ENCODE measurements at regions not wholly inside any gene's neighbourhood (a gene's known extent, or its start where the extent isn't known, plus 50 kb on each side); places are given as distances from the start of the nearest gene placed in this dataset.
"Not testable (repeated sequence)": the region's sequence is repeated elsewhere in the genome, so short reads cannot be mapped to it uniquely, and the experiment has no call there.

DNA sequence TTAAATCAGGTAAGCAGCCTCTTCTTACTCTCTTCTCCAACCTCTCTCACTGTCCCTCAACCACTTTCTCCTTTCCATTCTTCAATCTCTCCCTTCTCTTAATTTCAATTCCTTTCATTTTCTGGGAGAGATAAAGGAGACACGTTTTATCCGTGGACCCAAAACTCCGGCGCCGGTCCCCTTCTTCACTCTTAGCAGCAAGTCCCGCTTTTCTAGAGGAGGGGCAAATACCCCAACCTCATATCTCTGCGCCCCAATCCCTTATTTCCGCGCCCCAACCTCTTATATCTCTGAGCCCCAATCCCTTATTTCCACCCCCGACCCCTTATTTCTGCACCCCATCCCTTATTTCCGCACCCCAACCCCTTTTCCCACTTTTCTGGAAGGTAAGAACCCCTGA lies 691.6 kb downstream of the EFNA5 start:
- not testable (repeated sequence) for DNase-seq (ENCODE audit: low read depth)

DNA sequence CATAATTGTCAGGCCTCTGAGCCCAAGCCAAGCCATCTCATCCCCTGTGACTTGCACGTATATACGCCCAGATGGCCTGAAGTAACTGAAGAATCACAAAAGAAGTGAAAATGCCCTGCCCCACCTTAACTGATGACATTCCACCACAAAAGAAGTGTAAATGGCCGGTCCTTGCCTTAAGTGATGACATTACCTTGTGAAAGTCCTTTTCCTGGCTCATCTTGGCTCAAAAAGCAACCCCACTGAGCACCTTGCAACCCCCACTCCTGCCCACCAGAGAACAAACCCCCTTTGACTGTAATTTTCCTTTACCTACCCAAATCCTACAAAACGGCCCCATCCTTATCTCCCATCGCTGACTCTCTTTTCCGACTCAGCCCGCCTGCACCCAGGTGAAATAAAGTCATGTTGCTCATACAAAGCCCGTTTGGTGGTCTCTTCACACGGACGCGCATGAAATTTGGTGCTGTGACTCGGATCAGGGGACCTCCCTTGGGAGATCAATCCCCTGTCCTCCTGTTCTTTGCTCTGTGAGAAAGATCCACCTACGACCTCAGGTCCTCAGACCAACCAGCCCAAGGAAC lies 692.1 kb downstream of the EFNA5 start:
- DNase-seq (ENCODE audit: low read depth) = not testable (repeated sequence)

DNA sequence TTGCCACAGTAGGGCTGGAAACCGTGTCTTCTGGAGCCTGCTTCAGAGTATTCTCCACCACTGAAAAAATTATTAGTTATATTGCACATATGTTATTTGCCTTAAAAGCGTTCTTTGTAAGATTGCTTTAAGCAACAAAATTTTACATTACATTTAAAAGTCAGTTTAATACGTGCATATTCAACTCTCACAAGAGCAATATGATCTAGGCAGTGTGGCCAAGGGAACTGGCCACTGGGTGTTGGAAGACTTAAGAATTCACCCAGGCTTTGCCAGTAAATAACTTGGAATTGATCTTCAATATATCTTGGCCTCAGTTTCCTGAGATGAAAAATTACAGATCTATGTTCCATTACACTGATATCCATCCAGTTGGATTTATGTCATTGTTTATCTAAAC lies 694.4 kb downstream of the EFNA5 start:
- DNase-seq (ENCODE audit: low read depth) = no peak

DNA sequence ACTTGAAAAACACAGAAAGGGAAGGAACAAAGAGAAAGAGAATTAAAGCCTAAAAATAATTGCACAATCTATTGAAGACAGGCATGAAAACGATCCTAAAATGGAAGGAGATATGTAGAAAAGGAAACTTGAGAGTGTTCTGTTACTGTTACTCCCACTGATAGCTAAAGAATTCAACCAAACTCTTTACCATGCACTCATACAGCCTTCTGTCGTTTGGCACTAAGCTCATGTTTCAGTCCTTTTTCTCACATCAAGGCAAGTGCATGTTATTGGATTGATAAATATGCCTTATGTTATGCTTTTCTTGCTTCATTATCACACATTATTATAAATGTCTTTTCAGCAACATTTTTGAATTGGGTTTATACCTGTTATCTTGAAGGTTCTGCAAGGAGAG lies 696.5 kb downstream of the EFNA5 start:
- no peak for DNase-seq (ENCODE audit: low read depth)

DNA sequence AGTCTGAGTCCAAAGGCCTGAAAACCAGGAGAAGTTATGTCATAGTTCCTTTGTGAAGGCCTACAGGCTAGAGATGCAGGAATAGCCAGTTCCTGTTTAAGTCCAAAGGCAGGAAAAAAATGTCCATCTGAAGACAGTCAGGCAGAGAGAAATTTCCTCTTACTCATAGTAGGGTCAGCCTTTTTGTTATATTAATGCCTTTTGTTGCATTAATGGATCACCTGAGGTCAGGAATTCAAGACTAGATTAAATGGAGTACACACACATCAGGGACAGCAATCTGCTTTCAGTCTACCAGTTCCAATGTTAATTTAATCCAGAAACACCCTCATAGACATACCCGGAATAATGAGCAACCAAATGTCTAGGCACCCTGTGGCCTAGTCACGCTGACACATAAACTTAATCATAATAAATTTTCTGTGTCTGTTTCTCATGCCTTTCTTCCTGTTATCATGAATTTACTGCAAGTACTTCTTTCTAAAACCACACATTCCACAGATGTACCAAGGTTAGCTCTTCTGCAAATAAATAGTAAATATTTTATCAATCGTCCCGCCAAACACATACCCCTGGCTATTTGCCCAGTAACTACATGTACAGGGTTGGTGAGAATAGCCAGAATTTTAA lies 703.9 kb downstream of the EFNA5 start:
- DNase-seq (ENCODE audit: low read depth) = no peak

DNA sequence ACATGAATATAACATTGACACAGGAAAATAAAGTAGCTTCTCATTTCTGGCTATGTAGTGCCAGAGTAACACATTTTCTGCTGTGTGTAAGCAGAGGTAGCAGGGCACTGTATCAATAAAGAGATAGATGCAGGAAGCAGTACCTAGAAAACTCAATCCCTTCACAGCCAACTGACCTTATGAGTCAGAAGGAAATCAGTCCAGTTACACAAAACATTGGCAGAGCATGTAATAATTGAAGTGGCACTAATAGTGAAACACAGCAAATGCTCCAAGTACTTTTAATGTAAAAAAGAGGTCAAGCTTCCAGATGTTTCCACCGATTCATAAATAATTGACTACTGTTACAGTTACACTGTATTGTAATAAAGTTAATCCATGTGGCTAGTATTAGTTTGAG lies 706.6 kb downstream of the EFNA5 start:
- no peak for DNase-seq (ENCODE audit: low read depth)

DNA sequence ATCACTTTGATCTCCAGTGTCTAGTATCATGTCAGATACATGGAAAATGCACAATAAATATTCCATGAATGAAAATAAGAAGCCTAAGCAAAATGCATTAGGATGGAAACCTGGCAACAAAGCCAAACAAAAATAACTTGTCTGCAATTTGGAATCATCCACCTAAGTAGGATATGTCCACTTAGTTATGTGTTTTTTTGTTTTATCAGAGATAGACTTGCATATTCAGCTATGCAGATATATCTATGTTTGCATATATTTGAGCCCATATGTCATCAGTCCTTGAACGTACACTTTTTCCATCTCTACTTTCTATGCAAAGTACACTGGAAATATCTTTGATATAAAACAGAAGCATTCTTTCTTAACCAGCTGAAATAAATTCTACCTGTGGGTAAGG lies 707.1 kb downstream of the EFNA5 start:
- no peak for DNase-seq (ENCODE audit: low read depth)

DNA sequence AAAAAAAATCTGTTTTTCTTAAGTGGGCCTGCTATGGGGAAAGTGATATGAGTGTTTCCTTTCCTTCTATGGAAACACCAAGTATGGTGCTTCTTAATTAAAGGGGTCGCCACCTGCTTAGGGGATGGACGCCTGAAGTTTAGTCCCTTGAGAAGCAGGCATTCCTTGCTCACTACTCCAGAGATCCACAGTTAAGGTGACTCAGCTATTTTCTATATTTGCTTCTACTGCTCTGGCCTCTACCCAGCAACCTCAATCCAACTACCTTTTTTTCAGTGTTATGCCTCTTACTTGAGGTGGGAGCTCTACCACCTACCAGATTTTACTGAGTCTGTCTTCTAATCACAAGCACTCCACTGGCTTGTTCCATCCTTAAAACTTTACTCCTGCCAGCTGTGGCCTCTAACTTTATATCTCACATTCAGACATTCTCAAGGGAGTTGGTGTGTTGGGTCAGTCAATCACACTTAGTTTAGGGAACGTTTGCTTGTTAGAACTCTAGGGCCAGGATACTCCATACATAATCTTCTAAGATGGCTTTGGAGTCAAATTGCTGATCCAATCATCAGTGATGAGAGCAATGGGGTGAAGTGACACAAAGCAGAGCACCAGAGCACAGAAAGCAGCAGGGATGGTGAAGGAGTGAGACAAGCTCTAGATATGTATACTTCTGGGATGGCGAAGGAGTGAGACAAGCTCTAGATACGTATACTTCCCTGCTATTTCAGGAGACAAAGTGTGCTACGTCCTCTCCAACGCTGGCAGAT lies 708.1 kb downstream of the EFNA5 start:
- DNase-seq (ENCODE audit: low read depth) = no peak

DNA sequence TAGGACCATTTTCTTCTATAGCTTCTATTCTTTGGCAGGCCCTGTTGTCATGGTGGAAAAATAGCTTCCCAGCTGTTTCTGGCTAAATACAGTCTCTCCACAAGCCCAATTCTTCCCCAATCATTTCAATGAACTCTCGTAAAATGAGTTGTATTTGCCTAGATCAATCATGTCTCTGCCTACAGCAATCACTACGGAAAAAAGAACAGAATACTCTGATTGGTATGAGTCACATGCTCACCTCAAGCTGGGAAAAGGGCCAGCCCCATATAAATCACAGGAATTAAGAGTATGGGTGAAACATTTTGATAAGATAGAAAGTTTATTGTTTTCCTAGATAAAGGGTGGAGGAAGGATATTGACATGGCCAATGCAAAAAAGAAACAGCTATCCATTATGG lies 711.4 kb downstream of the EFNA5 start:
- DNase-seq (ENCODE audit: low read depth) = no peak

DNA sequence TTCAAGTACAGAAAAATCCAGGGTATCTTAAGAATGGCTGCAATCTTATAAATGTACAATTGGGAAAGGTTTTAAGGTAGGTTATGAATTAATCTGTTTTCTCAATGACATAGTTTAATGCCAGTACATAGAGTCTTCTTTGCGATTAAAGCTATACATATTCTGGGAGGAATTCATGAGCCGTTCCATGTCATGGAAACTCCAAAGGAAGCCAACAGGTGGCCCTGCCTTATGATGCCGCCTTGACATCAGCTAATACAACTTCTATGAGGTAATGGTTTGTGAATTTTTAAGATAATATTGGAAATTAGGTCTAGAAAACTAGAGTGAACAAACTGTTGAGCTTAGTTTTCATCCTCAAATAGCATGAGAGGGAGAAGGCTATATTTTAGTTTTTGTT lies 713.4 kb downstream of the EFNA5 start:
- DNase-seq (ENCODE audit: low read depth) = no peak

DNA sequence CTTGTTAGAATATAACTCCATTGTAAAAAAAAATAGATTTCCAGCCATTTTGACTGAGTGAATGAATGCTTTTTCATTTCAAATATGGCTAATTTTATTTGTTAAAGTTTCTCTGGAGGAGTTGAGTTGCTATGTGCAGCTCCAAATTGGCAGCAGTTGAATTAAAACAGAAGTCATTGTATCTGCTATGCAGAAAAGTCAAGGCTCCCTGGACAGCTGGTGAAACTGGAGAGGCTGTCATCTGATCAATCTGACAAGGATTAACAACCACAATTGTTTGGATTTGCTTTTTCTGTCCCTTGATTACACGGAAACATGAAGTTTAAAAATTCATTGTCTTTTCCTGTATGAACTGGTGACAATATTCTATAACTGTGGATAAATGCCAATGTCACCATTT lies 713.9 kb downstream of the EFNA5 start:
- no peak for DNase-seq (ENCODE audit: low read depth)

DNA sequence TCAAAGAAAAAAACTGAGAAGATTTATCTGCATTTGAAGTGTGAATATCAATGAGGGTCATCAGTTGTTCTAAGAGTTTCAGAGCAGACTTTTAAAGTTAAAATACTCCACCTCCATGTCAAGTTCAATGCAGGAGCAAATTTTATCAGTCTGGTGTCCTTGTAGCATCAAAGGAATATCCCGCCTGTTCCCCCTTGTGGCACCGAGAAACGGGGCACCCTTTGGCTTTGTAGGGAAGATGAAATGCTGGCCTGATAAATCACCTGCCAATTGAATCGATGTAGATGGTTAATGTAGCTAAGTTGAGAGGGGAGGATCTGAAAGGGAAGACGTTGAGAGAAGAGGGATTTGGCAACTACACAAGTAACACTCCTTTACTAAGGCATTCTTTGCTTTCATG lies 714.5 kb downstream of the EFNA5 start:
- DNase-seq (ENCODE audit: low read depth) = no peak

DNA sequence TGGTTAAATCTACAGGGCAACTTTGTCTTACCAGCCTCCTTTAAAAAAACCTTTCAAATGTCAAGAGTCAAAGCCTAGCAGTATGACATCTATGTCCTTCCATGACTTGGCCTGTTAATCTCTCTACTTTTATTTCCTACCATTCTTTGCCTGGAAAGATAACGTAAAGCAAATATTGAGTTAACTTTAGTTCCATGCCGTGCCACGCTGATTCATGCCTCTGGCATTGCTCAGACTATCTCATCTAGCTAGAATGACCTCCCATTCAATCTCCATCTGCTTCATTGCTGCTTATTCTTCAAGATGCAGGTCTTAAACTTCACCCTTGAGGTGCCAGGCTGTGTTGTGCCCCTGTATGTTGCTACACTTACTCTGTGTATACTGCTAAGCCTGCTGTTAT lies 729.8 kb downstream of the EFNA5 start:
- no peak for DNase-seq (ENCODE audit: low read depth)

DNA sequence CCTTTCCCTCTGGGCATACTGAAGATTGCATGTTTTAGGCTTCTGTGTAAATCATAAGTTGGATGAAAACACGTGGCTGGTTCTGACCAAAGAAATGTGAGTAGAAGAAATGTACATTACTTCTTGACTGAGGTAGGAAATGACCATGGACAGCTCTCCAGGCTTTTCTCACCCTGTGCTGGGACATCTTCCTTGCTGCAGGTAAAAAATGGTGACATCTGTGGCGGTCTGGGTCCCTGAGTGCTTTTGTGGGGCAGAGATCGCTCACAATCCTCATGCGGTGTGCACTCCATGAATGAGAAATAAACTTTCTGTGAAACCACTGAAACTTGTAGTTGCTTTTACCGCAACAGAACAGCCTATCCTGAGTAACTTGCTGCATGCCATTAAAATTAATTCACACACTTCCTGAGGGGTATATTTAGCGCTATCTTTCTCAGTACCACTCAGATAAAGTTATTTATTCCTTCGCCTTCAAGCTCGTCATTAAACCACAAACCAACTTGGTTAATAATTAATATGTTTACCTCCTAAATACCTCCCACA lies 730.4 kb downstream of the EFNA5 start:
- no peak for DNase-seq (ENCODE audit: low read depth)

DNA sequence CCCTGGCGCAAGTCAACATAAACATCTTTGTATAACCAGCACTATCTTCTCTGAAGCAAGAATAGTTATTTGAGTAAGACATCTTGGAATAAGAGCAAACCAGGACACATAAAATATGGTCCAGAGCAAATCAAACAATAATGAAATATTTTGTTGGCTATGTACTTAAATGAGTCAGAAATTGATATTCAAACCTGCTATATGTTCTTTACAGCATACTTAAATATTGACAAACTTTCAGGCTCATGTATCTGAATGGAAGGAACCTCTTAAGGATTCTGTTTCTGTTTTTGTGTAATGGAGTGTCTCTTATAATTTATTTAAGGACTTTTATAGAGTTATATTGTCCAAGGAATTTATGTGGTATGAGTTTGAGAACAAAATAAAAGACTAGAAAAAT lies 747.3 kb downstream of the EFNA5 start:
- no peak for DNase-seq (ENCODE audit: low read depth)

DNA sequence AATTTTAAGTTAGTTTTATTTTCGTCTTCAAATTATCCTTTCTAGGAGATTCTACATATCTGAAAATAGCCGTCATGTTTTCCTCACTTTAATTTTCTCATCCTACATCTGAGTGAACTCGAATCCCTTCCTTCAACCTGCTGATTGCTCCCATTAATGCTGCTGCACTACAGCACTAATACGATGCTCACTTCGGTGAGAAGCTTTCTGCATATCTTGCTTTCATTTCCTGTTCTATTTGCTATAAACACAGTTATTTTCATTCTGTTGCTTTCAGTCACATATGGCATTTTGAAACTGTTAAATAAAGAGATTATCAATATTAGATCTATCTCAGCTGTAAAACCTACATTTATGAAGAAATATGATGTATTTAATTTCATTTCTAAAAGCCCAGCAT lies 749.2 kb downstream of the EFNA5 start:
- no peak for DNase-seq (ENCODE audit: low read depth)

DNA sequence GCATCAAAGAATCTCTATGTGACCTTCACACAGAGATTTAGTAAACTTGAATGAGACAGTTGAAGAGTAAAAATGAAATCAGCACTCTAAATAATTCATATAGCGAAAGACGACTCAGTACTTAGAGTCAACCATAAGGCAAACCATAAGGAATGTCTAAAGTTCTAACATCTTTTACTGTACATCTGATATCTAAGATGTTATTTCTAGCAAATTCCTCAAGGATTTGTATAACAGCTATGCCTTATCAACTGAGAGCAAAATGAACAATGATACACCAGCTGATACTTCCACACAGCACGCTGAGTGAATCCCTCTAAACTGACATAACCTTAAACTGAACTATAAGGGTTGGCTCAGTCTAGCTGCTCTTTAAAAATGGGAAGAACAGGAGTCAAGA lies 760.3 kb downstream of the EFNA5 start:
- no peak for DNase-seq (ENCODE audit: low read depth)

DNA sequence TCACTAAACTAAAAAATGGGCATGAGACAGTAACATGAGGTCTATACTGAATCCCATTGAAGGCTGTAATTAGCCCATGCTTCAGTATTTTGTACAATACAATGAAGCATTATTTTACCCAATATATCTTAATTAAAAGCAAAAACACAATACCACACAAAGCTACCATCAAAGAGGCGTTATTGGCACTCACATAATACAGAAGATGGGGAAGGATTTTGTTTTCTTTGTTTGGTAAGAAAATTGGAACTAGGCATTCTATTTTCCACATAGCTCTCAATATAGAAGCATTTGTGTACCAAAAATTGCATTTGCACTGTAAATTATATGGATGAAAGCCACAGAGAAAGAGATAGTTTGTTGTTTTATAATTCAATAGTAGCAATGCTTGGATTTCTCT lies 761.0 kb downstream of the EFNA5 start:
- DNase-seq (ENCODE audit: low read depth) = no peak

DNA sequence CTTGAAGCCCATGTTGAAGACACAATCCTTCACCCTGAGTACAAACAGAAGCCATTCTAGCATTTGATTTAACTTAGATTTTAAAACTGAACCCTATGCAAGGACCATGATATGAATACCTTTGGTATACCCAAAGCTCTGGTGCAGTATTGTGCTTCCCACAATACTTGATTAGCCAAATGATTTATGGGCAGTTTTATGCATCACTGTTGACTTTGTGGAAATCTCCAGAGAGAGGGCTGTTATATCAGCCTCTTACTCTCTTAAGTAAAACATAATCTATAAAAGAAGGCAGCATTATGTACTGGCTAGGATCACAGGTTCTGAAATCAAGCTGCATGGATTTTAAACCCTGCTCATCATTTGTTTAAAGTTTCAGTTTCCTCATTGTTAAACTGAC lies 762.8 kb downstream of the EFNA5 start:
- DNase-seq (ENCODE audit: low read depth) = no peak

DNA sequence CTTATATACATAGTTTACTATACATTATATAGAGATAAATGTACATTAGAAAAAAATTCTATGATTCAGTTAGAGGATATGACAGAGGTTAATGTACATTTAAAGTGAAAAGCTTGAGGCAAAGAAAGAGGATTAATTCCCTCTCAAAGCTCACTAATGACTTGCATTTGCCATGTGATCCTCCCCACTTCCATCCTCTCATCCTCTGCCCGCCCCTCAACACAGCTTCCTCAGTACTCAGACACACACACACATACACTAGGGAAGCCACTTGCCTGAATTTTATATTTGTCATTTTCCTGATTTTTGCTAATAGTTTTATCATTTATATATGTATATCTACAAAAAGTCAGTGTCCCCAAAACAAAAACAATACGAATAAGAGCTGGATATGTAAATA lies 764.5 kb downstream of the EFNA5 start:
- no peak for DNase-seq (ENCODE audit: low read depth)

DNA sequence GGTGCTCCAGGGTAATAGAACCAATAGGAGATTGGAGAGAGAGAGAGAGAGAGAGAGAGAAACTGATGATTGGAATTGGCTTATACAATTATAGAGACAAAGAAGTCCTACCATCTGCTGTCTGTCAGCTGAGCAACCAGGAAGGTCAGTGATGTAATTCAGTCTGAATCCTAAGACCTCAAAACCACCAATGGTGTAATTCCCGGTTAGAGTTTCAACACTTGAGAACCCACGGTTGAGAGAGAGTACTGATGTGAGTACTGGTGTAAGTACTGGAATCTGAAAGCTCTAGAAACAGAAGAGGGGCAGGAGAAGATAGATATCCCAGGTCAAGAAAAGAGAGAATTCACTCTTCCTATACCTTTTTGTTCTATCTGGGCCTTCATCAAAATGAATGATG lies 775.8 kb downstream of the EFNA5 start:
- DNase-seq (ENCODE audit: low read depth) = no peak

DNA sequence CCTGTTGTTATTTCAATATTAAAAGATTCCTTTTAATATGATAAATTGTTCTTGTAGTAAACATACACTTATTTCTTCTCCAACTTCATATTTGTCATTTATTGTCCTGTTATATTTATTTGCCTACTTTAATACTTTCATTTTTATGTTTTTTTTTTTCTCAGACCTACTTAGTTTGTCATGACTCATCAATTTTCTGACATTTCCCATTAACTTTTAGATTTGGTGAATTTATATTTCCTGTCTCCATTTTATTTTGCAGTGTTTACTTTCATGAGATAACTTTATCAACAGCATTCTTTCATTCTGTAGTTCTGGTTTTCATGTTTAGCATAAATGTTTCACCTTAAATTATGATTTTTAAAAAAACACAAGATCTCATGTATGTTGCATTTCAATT lies 788.7 kb downstream of the EFNA5 start:
- DNase-seq (ENCODE audit: low read depth) = no peak

DNA sequence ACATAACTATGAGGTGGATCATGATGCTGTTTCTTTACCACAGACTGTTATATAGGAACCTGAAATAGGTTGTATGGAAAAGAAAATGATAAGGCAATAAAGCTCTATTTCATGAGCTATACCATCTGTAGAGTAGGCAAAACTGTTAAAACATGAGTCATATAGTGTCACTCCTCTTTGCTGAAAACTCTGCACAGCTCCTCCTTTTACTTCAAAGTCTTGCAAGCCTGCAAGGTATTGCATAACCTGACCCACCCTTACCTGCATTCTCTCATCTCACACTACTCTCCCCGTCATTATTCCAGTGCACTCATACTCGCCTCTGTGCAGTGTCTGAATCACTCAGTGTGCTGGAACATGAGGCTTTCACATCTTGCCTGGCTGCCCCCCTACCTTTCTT lies 790.1 kb downstream of the EFNA5 start:
- no peak for DNase-seq (ENCODE audit: low read depth)
